ENCODE measurements at regions not wholly inside any gene's neighbourhood (a gene's known extent, or its start where the extent isn't known, plus 50 kb on each side); places are given as distances from the start of the nearest gene placed in this dataset.

GRCh38 chr2:175574069-175574468 is 392.6 kb upstream of the ATP5MC3 start:
- H3K4me3 ChIP-seq (ENCODE audit: low read length) = no peak overlapping the region
- TF ChIP-seq CTCF (conservative IDR thresholded peaks at IDR 0.05; ENCODE audit: low read depth, low read length) = no peak
- DNase-seq (ENCODE audit: low read depth) = no peak

GRCh38 chr2:175571078-175571653 is 389.7 kb upstream of the ATP5MC3 start:
- no peak overlapping the region for H3K4me3 ChIP-seq (ENCODE audit: low read length)
- TF ChIP-seq CTCF (conservative IDR thresholded peaks at IDR 0.05; ENCODE audit: low read depth, low read length) = no peak
- no peak for DNase-seq (ENCODE audit: low read depth)

GRCh38 chr2:175568109-175568730 is 386.7 kb upstream of the ATP5MC3 start:
- no peak overlapping the region for H3K4me3 ChIP-seq (ENCODE audit: low read length)
- TF ChIP-seq CTCF (conservative IDR thresholded peaks at IDR 0.05; ENCODE audit: low read depth, low read length) = no peak
- no peak for DNase-seq (ENCODE audit: low read depth)

- no peak for TF ChIP-seq CTCF (conservative IDR thresholded peaks at IDR 0.05; ENCODE audit: low read depth, low read length)
Measured at GRCh38 chr2:175567435-175568061, 386.0 kb upstream of the ATP5MC3 start.

GRCh38 chr2:175560521-175561169 is 379.1 kb upstream of the ATP5MC3 start:
- no peak for TF ChIP-seq CTCF (conservative IDR thresholded peaks at IDR 0.05; ENCODE audit: low read depth, low read length)
- no peak for DNase-seq (ENCODE audit: low read depth)
- no peak overlapping the region for H3K4me3 ChIP-seq (ENCODE audit: low read length)

More at GRCh38 chr2:175567435-175568061, 386.0 kb upstream of the ATP5MC3 start:
- no peak for DNase-seq (ENCODE audit: low read depth)
- H3K4me3 ChIP-seq (ENCODE audit: low read length) = no peak overlapping the region

GRCh38 chr2:175559613-175560012 is 378.1 kb upstream of the ATP5MC3 start:
- no peak overlapping the region for H3K4me3 ChIP-seq (ENCODE audit: low read length)
- no peak for DNase-seq (ENCODE audit: low read depth)
- no peak for TF ChIP-seq CTCF (conservative IDR thresholded peaks at IDR 0.05; ENCODE audit: low read depth, low read length)
